Tibial nerve (tissue), 4 donors: ENCODE measurements at regions not wholly inside any gene's neighbourhood (a gene's known extent, or its start where the extent isn't known, plus 50 kb on each side); places are given as distances from the start of the nearest gene placed in this dataset.

Experiments
- EP300 ChIP-seq, 2 donors: sonication (generic); formaldehyde crosslinking; IDR thresholded peaks; one replicate each; pipeline ENCODE4 v1.6.1; 2017; ENCODE audit warnings: antibody characterized with exemption in 2 of 2, mild to moderate bottlenecking in 1 of 2
- POLR2A ChIP-seq, 2 donors: fragments of 450-650 bp; IDR thresholded peaks; one replicate each; pipeline ENCODE4 v1.6.1; 2017; ENCODE audit warnings: antibody characterized with exemption in 2 of 2, mild to moderate bottlenecking in 2 of 2, moderate library complexity in 2 of 2
- TF ChIP-seq, protein P1 (sequence below), 5 experiments: fragments of 200-600 bp in 3 of 5; fragments of 450-650 bp in 2 of 5; sonication (generic) in 3 of 5; IDR thresholded peaks; one replicate each; pipeline ENCODE4 v1.5.1; 2016 to 2019; ENCODE audit warnings: antibody characterized with exemption in 5 of 5, mild to moderate bottlenecking in 3 of 5, moderate library complexity in 2 of 5

GRCh38 chr18:67211646-67212045 lies 304.9 kb downstream of the DSEL start:
- TF ChIP-seq POLR2A (IDR thresholded peaks at IDR 0.05) (no peak), EP300 (IDR thresholded peaks at IDR 0.05) (no peak)
- TF ChIP-seq, protein P1, sequence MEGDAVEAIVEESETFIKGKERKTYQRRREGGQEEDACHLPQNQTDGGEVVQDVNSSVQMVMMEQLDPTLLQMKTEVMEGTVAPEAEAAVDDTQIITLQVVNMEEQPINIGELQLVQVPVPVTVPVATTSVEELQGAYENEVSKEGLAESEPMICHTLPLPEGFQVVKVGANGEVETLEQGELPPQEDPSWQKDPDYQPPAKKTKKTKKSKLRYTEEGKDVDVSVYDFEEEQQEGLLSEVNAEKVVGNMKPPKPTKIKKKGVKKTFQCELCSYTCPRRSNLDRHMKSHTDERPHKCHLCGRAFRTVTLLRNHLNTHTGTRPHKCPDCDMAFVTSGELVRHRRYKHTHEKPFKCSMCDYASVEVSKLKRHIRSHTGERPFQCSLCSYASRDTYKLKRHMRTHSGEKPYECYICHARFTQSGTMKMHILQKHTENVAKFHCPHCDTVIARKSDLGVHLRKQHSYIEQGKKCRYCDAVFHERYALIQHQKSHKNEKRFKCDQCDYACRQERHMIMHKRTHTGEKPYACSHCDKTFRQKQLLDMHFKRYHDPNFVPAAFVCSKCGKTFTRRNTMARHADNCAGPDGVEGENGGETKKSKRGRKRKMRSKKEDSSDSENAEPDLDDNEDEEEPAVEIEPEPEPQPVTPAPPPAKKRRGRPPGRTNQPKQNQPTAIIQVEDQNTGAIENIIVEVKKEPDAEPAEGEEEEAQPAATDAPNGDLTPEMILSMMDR (IDR thresholded peaks at IDR 0.05), result no peak
